ENCODE measurements at regions not wholly inside any gene's neighbourhood (a gene's known extent, or its start where the extent isn't known, plus 50 kb on each side); places are given as distances from the start of the nearest gene placed in this dataset.
"Not testable (repeated sequence)": the region's sequence is repeated elsewhere in the genome, so short reads cannot be mapped to it uniquely, and the experiment has no call there.

DNA sequence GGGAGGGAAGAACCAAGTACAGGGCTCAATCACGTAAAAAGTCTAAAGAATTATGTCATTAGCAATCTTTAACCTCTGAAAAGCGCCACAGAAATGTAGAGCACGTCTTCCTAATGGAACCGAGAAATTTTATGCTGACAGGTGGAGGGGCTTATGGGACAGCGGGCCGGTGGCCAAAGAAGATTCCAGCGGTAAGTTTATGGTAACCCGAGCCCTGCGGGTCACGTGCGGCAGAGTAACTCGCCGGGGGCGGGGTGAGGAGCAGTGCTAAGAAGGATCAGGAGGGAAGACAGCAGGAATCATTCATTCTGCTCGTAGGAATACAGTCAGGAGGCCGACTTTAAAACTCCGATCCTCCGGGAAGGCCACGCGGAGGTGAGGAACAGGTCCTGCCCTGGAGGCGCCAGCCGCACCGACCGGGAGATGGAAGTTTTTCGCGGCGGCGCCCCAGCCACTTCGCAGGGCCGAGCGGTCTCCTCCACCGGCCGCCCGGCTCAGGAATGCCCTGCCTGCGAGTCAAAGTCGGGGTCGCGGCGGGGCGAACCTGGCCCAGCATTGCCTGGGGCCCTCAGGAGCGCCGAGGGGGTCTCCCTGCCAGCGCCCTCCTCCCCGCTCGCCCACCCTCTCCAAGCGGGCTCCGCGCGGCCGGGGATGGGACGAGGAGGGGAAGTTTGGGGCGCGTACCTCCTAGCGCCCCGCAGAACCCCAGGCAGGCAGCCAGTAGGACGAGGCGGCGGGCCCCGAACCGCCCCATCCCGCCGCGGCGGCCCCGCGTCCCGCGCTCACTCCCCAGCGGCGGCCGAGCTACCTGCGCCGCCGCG is 101.8 kb downstream of the ESM1 start:
- DNase-seq = no peak

GRCh38 chr5:54882841-54883240 is 102.6 kb downstream of the ESM1 start:
- DNase-seq = no peak

GRCh38 chr5:54882101-54882500 is 103.3 kb downstream of the ESM1 start:
- DNase-seq = no peak

DNA sequence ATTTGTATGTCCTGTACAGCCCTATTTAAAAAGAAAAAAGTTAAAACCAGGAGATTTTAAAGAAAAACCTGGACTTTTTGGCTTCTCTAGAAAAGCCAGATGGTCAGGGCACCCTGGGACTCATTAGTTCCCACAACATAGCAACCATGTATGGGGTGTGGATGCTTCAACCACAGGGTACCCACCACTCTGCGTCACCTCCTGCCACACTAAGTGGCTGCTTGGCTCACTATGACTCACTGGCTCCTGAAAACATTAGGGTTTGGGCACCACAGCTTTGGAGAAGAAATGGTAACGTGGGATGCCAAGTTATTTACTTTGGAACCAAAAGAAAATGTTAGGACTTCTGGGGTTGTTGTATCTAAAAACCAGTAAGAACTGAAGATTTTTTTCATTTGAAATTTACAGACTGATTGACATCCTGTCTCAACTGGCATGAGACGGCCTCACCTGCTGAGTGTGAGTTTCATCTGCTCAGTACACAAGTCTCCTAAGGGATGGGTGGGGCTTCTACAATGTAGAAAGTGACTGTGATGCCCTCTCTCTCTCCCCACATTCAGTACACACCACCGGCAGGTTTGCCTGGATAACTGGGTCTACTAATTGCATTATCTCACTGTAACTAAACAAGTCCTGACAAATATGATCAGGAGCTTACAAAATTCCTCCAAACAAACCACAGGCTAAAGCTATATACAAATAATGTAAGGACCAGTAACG is 103.9 kb downstream of the ESM1 start:
- no peak for DNase-seq

- no peak for DNase-seq
Measured at GRCh38 chr5:54876976-54877375, 108.4 kb downstream of the ESM1 start.

DNA sequence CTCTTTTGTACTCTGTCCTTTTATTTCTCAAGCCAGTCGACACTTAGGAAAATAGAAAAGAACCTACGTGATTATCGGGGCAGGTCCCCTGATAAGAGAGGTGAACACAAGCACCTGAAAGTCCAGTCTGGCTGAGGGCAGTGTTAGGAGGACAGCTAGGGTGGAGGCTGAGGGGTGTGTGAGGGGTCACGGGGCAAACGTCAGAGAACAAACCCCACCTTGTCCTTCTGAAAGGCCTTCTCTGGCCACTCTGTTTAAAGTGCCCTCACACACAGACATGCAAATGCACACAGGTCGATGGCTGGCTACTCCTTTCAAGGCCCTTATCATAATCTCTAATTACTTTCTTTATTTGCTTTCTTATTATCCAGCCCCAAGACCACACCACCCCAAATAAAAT is 108.8 kb downstream of the ESM1 start:
- no peak for DNase-seq

GRCh38 chr5:54874337-54875021 is 110.9 kb downstream of the ESM1 start:
- DNase-seq = no peak

- DNase-seq = no peak
Measured at GRCh38 chr5:54873691-54874090, 111.7 kb downstream of the ESM1 start.

GRCh38 chr5:54872810-54873209 is 112.6 kb downstream of the ESM1 start:
- no peak for DNase-seq

DNA sequence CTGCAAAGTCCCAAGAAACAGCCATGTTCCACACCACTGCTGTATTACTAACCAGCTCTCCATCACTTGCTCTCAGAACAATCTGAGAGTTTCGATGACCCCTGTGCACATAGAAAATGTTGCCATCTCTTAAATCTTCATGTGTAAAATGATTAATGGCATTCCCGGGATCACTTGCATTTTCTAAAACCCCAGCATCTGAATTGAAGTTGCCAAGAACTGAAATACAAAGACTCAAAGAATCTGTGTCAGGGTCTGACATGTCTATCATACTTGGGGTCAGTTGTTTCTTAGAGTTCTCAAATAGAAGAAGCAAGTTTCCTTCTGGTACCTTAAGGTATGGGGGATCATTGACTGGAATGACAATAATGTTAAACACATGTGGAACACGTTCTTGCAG is 115.1 kb downstream of the ESM1 start:
- no peak for DNase-seq

- DNase-seq = no peak
Measured at GRCh38 chr5:54869691-54870090, 115.7 kb downstream of the ESM1 start.

DNA sequence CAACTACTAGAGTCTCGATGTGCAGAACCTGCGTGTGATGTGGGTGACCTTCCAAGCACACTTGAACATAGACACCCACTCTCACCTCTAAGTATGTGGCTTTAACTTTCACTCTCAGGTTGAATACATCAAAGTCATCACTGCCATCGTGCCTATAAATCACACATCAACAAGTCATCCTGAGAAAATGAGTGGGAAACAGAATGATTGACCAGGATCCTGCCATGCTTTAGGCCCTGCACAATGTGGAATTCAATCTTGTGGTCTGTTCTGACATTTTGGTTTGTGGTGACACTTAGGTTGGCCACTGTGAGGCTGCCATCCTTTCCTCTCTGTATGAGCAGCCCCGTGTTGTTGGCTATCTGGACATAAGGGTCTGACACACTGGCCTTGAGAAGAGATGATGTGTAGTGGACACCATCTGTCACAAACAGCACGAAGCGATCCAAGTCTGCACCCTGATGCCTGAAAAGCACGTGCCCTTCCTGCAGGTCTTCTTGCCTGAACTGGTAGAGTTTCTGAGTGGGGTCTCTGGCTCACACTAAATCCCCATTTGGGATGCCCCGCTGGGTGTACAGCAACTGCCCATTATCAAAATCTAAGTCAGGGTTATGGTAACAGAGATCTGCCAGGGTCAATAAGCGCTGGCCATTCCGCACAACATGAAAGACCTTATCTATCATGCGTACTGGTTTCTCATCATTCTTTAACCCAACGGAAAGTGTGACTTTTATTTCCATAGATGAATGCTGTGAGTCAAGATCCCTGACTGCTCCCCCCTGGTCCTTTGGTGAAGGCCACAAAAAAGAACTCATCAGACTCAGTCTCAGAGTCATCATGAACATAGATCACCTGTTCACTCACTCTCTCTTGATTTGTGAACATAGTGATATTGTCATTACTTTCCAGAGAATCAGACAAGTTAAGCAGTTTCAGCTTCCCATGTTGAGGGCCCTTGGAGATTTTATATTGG is 116.6 kb downstream of the ESM1 start:
- no peak for DNase-seq

DNA sequence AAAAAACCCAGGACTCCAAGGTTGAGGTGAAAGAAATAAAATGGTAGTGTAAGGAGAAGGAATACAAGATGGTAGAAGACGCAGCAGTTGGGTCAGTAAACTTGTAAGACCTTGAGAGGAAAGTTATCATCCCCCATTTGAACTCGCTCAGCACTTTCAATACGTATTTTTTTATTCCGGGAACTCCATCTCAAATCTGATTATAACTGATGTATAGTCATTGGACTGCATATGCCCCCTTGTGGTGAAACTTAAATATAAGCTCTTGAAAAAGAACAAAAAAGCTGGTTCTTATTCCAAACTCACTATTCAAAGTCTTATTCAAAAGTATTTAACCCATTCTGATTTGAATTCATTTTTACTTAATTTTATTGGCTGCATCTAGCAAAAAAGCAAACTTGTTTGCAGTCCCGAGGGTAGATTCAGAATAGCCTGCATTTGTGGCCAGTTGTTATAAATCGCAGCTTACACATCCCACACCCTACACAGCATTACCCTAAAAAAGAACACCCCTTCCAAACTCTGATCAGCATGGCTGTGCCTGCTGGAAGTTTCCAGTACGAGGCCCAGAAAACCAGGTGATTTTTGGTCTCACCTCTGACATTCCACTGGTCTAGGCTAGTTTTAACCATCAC is 118.0 kb downstream of the ESM1 start:
- DNase-seq = no peak

DNA sequence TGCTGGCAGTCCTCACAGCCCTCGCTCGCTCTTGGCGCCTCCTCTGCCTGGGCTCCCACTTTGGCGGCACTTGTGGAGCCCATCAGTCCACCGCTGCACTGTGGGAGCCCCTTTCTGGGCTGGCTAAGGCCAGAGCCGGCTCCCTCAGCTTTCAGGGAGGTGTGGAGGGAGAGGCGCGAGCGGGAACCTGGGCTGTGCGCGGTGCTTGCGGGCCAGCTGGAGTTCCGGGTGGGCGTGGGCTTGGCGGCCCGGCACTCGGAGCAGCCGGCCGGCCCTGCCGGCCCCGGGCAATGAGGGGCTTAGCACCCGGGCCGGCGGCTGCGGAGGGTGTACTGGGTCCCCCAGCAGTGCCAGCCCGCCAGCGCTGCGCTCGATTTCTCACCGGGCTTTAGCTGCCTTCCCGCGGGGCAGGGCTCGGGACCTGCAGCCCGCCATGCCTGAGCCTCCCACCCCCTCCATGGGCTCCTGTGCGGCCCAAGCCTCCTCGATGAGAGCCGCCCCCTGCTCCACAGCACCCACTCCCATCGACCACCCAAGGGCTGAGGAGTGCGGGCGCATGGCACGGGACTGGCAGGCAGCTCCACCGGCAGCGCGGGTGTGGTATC is 120.4 kb downstream of the ESM1 start:
- DNase-seq = not testable (repeated sequence)

GRCh38 chr5:54862036-54862435 is 123.4 kb downstream of the ESM1 start:
- DNase-seq = no peak

DNA sequence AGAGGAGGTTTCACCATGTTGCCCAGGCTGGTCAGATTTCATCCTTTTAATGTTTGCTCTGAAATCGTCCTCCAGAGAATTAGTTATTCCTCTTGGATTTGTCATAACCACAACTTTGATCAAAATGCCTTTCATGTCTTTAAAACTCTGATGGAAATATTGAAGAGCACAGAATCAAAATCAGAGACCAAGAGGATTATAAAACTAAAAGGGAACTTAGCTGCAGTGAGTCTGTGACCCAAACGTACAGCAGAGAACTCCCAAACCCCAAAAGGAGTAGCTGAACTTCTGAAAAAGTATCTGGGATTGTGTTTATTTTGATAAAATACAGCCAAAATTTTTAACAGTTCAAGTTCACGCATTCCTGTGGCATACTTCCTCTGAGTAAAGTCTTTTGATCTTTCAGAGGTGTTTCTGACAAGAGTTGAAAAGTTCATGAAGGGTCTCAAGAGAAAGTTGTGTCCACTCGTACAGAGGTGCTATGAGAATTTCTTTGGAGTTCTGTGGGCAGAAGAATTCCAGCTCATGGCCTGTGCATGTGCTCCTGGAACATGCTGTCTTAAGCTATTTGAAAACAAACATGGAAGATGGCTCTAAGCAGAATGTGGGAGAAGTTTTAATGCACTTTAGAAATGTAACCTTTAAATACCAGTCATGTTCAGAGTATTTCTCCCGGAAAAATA is 124.0 kb downstream of the ESM1 start:
- DNase-seq = no peak

- no peak for DNase-seq
Measured at GRCh38 chr5:54860321-54860720, 125.1 kb downstream of the ESM1 start.

DNA sequence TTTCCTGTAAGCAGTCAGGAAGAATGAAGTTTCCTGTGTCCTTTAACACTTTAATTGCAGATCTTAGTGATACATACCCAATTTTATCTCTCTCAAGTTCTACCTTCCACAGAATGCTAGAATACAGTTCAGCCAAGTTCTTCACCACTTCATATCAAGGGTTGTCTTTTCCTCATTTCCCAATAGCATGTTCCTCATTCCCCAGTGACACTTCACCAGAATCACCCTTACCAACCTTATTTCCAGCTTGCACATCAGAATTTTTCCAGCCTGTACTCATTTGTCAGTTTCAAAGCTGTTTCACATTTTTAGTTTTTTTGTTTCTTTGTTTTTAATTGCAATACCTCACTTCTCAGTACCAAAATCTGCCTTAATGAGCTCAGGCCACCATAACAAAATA is 126.1 kb downstream of the ESM1 start:
- no peak for DNase-seq

- no peak for DNase-seq
Measured at GRCh38 chr5:54854883-54855581, 130.4 kb downstream of the ESM1 start.

GRCh38 chr5:54852007-54852406 is 133.4 kb downstream of the ESM1 start:
- DNase-seq = no peak
